Smooth muscle cell (in vitro differentiated cells): ENCODE measurements at regions not wholly inside any gene's neighbourhood (a gene's known extent, or its start where the extent isn't known, plus 50 kb on each side); places are given as distances from the start of the nearest gene placed in this dataset.

Experiments used
- DNase-seq: peaks from one replicate; lab custom pipeline; 2025; ENCODE audit not compliant: unreplicated experiment; lab: John Stamatoyannopoulos, UW
- H2AFZ ChIP-seq: fragments of 200-600 bp; sonication (generic); 2 replicates; pipeline ENCODE4 v1.6.0; 2016; ENCODE audit warnings: antibody characterized with exemption, low read depth, mild to moderate bottlenecking
- H3F3A ChIP-seq: fragments of 200-600 bp; sonication (generic); 2 replicates; pipeline ENCODE4 v1.6.0; 2017; ENCODE audit warnings: antibody characterized with exemption, low read depth
- H3K27ac ChIP-seq: fragments of 200-600 bp; sonication (generic); 2 replicates; pipeline ENCODE4 v1.5.1; 2016; ENCODE audit warnings: low read depth, mild to moderate bottlenecking
- H3K27me3 ChIP-seq: fragments of 200-600 bp; sonication (generic); 2 replicates; pipeline ENCODE4 v1.6.1; 2016; ENCODE audit warnings: low read depth, mild to moderate bottlenecking
- H3K36me3 ChIP-seq: fragments of 200-600 bp; sonication (generic); 2 replicates; pipeline ENCODE4 v1.5.1; 2016; ENCODE audit warnings: low read depth
- H3K4me1 ChIP-seq: fragments of 200-600 bp; sonication (generic); 2 replicates; pipeline ENCODE4 v1.5.1; 2016; ENCODE audit warnings: low read depth
- H3K4me2 ChIP-seq: fragments of 200-600 bp; sonication (generic); 2 replicates; pipeline ENCODE4 v1.6.0; 2016; ENCODE audit warnings: mild to moderate bottlenecking
- H3K4me3 ChIP-seq: fragments of 200-600 bp; sonication (generic); 2 replicates; pipeline ENCODE4 v1.5.1; 2016; ENCODE audit warnings: mild to moderate bottlenecking
- H3K79me2 ChIP-seq: fragments of 200-600 bp; sonication (generic); 2 replicates; pipeline ENCODE4 v1.6.0; 2016; ENCODE audit warnings: low read depth, mild to moderate bottlenecking
- H3K9ac ChIP-seq: fragments of 200-600 bp; sonication (generic); 2 replicates; pipeline ENCODE4 v1.6.0; 2016; ENCODE audit warnings: low read depth
- H3K9me3 ChIP-seq: fragments of 200-600 bp; sonication (generic); replicated peaks from 2 replicates; pipeline ENCODE4 v1.5.1; 2016; ENCODE audit warnings: low read depth
- H4K20me1 ChIP-seq: fragments of 200-600 bp; sonication (generic); 2 replicates; pipeline ENCODE4 v1.6.0; 2016; ENCODE audit warnings: low read depth
- WGBS: methylation state at CpG from one replicate; pipeline ENCODE4 v1.1.7; 2016; ENCODE audit warnings: low lambda C conversion rate; 5-methylcytosine and 5-hydroxymethylcytosine counted together
- TF ChIP-seq, protein P1 (sequence below): fragments of 200-600 bp; sonication (generic); IDR thresholded peaks from 2 replicates; pipeline ENCODE4 v1.5.1; 2017; ENCODE audit warnings: borderline replicate concordance, mild to moderate bottlenecking, antibody characterized with exemption; ENCODE audit not compliant: insufficient read depth, poor library complexity, severe bottlenecking

GRCh38 chr7:125847692-125848091 is 918.1 kb upstream of the POT1 start:
- no peak overlapping the region for H2AFZ ChIP-seq
- H3K9ac ChIP-seq: no peak overlapping the region
- H3K79me2 ChIP-seq: no peaks in the 10 kb centered on the region
- H3K4me3 ChIP-seq: no peak overlapping the region
- TF ChIP-seq, protein P1, sequence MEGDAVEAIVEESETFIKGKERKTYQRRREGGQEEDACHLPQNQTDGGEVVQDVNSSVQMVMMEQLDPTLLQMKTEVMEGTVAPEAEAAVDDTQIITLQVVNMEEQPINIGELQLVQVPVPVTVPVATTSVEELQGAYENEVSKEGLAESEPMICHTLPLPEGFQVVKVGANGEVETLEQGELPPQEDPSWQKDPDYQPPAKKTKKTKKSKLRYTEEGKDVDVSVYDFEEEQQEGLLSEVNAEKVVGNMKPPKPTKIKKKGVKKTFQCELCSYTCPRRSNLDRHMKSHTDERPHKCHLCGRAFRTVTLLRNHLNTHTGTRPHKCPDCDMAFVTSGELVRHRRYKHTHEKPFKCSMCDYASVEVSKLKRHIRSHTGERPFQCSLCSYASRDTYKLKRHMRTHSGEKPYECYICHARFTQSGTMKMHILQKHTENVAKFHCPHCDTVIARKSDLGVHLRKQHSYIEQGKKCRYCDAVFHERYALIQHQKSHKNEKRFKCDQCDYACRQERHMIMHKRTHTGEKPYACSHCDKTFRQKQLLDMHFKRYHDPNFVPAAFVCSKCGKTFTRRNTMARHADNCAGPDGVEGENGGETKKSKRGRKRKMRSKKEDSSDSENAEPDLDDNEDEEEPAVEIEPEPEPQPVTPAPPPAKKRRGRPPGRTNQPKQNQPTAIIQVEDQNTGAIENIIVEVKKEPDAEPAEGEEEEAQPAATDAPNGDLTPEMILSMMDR: no peak
- no peak for DNase-seq
- 83% methylated on average over 3 of the region's 3 CpGs for WGBS
- no peaks in the 10 kb centered on the region for H3K27me3 ChIP-seq
- no peaks in the 10 kb centered on the region for H3K9me3 ChIP-seq
- H3K27ac ChIP-seq: no peak overlapping the region
- no peaks in the 10 kb centered on the region for H3K4me1 ChIP-seq
- H3F3A ChIP-seq: no peaks in the 10 kb centered on the region
- H3K4me2 ChIP-seq: no peak overlapping the region
- H3K36me3 ChIP-seq: no peaks in the 10 kb centered on the region
- H4K20me1 ChIP-seq: no peaks in the 10 kb centered on the region

- no peak for DNase-seq
- Histone ChIP-seq H3K4me1 (no peaks in the 10 kb centered on the region), H3K79me2 (no peaks in the 10 kb centered on the region), H3K9ac (no peak overlapping the region), H2AFZ (no peak overlapping the region), H3K4me3 (no peak overlapping the region), H3K27ac (no peak overlapping the region), H3K9me3 (no peaks in the 10 kb centered on the region), H3K4me2 (no peak overlapping the region), H3K27me3 (no peaks in the 10 kb centered on the region), H4K20me1 (no peaks in the 10 kb centered on the region), H3K36me3 (no peaks in the 10 kb centered on the region), H3F3A (no peaks in the 10 kb centered on the region)
- WGBS: 90% methylated on average over 3 of the region's 3 CpGs
- TF ChIP-seq, protein P1: no peak
These were observed 917.4 kb upstream of the POT1 start for GRCh38 chr7:125847055-125847454.

DNA sequence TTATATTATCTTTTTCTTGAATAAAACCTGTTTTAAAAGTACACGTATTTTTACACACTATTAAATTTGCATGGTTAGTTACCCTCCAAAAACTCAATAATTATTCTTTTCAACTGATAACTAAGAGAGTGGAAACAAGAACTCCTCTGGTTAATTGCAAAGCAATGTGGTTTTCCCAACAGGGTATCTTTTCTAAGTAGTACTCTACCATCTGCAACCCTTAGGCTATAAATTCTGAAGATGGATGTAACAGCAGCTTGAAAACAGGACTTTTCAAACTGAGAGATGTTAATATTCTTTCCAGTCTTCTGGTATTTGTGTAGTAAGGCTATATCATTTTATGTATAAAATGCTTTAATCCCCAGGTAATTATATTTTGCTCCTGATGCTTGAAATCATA is 916.1 kb upstream of the POT1 start:
- Histone ChIP-seq H3K36me3 (no peaks in the 10 kb centered on the region), H3K4me2 (no peak overlapping the region), H4K20me1 (no peaks in the 10 kb centered on the region), H2AFZ (no peak overlapping the region), H3K4me3 (no peak overlapping the region), H3K27me3 (no peaks in the 10 kb centered on the region), H3K4me1 (no peaks in the 10 kb centered on the region), H3K27ac (no peak overlapping the region), H3K9me3 (no peaks in the 10 kb centered on the region), H3K9ac (no peak overlapping the region), H3K79me2 (no peaks in the 10 kb centered on the region), H3F3A (no peaks in the 10 kb centered on the region)
- 82% methylated on average over 1 of the region's 1 CpG for WGBS
- DNase-seq: no peak
- TF ChIP-seq, protein P1: no peak

DNA sequence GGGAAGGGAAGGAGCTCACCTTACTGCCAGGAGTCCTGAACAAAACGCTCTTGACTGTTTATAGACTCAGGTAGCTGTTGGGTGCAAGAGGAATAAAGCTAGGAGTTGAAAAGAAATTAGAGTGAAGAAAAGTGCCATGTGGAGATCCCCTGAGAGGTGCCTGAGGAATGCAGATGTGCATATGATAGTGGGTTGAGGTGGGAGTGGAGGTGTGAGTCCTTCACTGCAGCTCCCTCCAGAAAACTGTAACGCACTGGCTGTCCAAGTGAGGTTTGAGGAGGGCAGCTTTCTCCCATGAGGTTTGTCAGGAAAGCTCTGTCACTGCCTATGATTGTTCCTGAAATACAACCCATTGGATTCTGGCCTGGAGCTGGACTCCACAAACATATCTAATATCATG is 904.8 kb upstream of the POT1 start:
- no peak overlapping the region for H2AFZ ChIP-seq
- H3K4me3 ChIP-seq: no peak overlapping the region
- H3K27me3 ChIP-seq: no peaks in the 10 kb centered on the region
- WGBS: 80% methylated on average over 2 of the region's 2 CpGs
- H3K36me3 ChIP-seq: no peaks in the 10 kb centered on the region
- H3K4me1 ChIP-seq: no peaks in the 10 kb centered on the region
- TF ChIP-seq, protein P1: no peak
- H3K4me2 ChIP-seq: no peak overlapping the region
- no peaks in the 10 kb centered on the region for H3K9me3 ChIP-seq
- no peak overlapping the region for H3K27ac ChIP-seq
- no peak for DNase-seq
- no peaks in the 10 kb centered on the region for H3K79me2 ChIP-seq
- no peaks in the 10 kb centered on the region for H4K20me1 ChIP-seq
- H3F3A ChIP-seq: no peaks in the 10 kb centered on the region
- no peak overlapping the region for H3K9ac ChIP-seq
